Heart left ventricle (tissue), 16 donors: ENCODE measurements at regions not wholly inside any gene's neighbourhood (a gene's known extent, or its start where the extent isn't known, plus 50 kb on each side); places are given as distances from the start of the nearest gene placed in this dataset.

ENCODE experiments used
- ATAC-seq, 4 donors: fragments of 200-7000 bp; cut with Tn5 transposase; one replicate each; pipeline ENCODE4 v1.9.1; 2020 to 2022; ENCODE audit warnings: moderate library complexity in 4 of 4, mild to moderate bottlenecking in 3 of 4, moderate number of reproducible peaks in 1 of 4
- DNase-seq, 5 donors: peaks; one replicate each; pipeline ENCODE4 v3.0.0-alpha.2; 2020
- H3K27ac ChIP-seq, 12 donors: fragments of 200-600 bp; sonication (generic) in 4 of 12; one replicate each; pipeline versions ENCODE4 v1.5.0 to v1.8.0; 2016 to 2022; ENCODE audit warnings: mild to moderate bottlenecking in 2 of 12
- H3K27me3 ChIP-seq, 9 donors: fragments of 200-600 bp; sonication (generic) in 2 of 9; one replicate each; pipeline versions ENCODE4 v1.5.1 to v1.8.0; 2016 to 2022; ENCODE audit warnings: mild to moderate bottlenecking in 3 of 9
- H3K36me3 ChIP-seq, 9 donors: fragments of 200-600 bp; sonication (generic) in 2 of 9; one replicate each; pipeline versions ENCODE4 v1.5.0 to v1.8.0; 2018 to 2022; ENCODE audit warnings: mild to moderate bottlenecking in 2 of 9
- H3K4me1 ChIP-seq, 12 donors: fragments of 200-600 bp; sonication (generic) in 4 of 12; one replicate each; pipeline versions ENCODE4 v1.5.0 to v1.8.0; 2016 to 2022; ENCODE audit warnings: mild to moderate bottlenecking in 3 of 12
- H3K4me3 ChIP-seq, 12 donors: fragments of 200-600 bp; sonication (generic) in 4 of 12; one replicate each; pipeline versions ENCODE4 v1.5.0 to v1.8.0; 2017 to 2022; ENCODE audit warnings: mild to moderate bottlenecking in 9 of 12, moderate library complexity in 4 of 12
- H3K9me3 ChIP-seq, 12 donors: fragments of 200-600 bp; sonication (generic) in 4 of 12; one replicate each; pipeline versions ENCODE4 v1.5.0 to v1.8.0; 2016 to 2022; ENCODE audit warnings: mild to moderate bottlenecking in 1 of 12
- POLR2A ChIP-seq, 2 donors: fragments of 450-650 bp; IDR thresholded peaks; one replicate each; pipeline ENCODE4 v1.6.1; 2017; ENCODE audit warnings: antibody characterized with exemption in 2 of 2, mild to moderate bottlenecking in 2 of 2, moderate library complexity in 2 of 2
- WGBS, 4 donors: extraction: QIAGEN DNeasy Blood & Tissue Kit in 2 of 4; methylation state at CpG; one replicate each; pipeline versions ENCODE4 v1.1.5 to v1.1.7; 2013 to 2018; 5-methylcytosine and 5-hydroxymethylcytosine counted together
- intact Hi-C, 10 donors: fragments of 100-400 bp; cut with DNase I; formaldehyde crosslinking; loops; one replicate each; pipeline versions ENCODE4 v1.11.1 to v1.14.2; 2022
- TF ChIP-seq, protein P1 (sequence below), 12 donors: fragments of 200-600 bp; sonication (generic) in 4 of 12; IDR thresholded peaks; one replicate each; pipeline versions ENCODE4 v1.5.0 to v1.8.0; 2018 to 2022; ENCODE audit warnings: antibody characterized with exemption in 12 of 12, mild to moderate bottlenecking in 5 of 12
- donor health status: ischemic (EF 13 %, LVEDD 7.1; RV severe dilation, severe dysfunction).
- donor health status: healthy with polysubstance abuse.
- donor health status: DM: no; HTN: yes; CAD: no.
- donor health status: DM: no; HTN: no; CAD: no.
- donor health status: ischemic (EF 25% LVEDD 6.9; RV normal size, moderate dysfunction).
- donor health status: ischemic (EF 25% LVEDD 5.7; RV mildly dilated, moderate dysfunction).
- donor health status: healthy.
- donor health status: DM: yes; HTN: yes; CAD: no.
- donor health status: ischemic (EF 35%, LVEDD 5.7; RV mildly dilated, moderate dysfunction).
- donor health status: nonischemic (EF 11% LVEDD 7.7; RV severe dilation, severe dysfunction).
- donor health status: DM: yes; HTN: yes; CAD: no.
- donor health status: PGD.
- donor health status: ischemic (EF 29% LVEDD 5.4; RV normal size, mild dysfunction).
- donor health status: nonischemic (EF 23%, LVEDD 6.1; RV moderate dilation, normal function).

DNA sequence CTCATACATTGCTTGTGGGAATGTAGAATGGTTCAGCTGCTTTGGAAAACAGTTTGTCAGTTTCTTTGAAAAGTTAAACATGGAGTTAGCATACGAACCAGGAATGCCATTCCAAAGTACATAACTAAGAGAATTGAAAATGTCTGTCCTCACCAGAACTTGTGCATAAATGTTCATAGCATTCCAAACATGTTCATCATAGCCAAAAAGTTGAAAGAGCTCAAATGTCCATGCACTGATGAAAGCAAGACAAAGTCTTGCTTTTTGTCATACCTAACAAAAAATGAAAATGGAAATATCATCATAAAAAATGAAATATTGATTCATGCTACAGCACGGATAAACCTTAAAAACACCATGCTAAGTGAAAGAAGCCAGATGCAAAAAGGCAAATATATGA lies 408.8 kb upstream of the UBE2E3 start:
- ATAC-seq = no peak
- no peaks in the 10 kb centered on the region for H3K4me1 ChIP-seq
- H3K36me3 ChIP-seq = no peaks in the 10 kb centered on the region
- H3K9me3 ChIP-seq = no peaks in the 10 kb centered on the region
- TF ChIP-seq, protein P1, sequence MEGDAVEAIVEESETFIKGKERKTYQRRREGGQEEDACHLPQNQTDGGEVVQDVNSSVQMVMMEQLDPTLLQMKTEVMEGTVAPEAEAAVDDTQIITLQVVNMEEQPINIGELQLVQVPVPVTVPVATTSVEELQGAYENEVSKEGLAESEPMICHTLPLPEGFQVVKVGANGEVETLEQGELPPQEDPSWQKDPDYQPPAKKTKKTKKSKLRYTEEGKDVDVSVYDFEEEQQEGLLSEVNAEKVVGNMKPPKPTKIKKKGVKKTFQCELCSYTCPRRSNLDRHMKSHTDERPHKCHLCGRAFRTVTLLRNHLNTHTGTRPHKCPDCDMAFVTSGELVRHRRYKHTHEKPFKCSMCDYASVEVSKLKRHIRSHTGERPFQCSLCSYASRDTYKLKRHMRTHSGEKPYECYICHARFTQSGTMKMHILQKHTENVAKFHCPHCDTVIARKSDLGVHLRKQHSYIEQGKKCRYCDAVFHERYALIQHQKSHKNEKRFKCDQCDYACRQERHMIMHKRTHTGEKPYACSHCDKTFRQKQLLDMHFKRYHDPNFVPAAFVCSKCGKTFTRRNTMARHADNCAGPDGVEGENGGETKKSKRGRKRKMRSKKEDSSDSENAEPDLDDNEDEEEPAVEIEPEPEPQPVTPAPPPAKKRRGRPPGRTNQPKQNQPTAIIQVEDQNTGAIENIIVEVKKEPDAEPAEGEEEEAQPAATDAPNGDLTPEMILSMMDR (IDR thresholded peaks at IDR 0.05) = no peak
- no peak for TF ChIP-seq POLR2A (IDR thresholded peaks at IDR 0.05)
- WGBS, 4 donors = 43 to 52% (median 50%) methylated on average over 2 of the region's 2 CpGs
- no peak for DNase-seq
- intact Hi-C loops = no loop called here
- no peak overlapping the region for H3K27ac ChIP-seq
- no peak overlapping the region for H3K4me3 ChIP-seq
- no peaks in the 10 kb centered on the region for H3K27me3 ChIP-seq

DNA sequence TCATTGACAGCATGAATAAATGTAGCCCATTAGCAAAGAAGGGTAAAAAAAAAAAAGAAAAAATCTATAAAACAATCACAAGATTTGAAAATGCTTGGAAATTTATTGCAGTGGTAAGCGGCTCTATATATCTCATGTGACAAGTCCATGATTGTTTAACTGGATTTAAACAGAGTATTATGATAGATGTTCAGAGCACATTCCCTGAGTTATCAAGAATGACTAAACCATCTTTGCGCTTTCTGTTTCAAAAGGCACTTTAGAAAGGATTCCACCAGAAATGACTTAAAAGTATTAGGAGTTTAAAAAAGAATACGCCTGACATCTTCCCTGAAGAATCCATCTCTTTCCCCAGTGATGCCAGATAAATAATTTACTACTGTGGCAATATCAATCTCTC lies 409.5 kb upstream of the UBE2E3 start:
- DNase-seq = no peak
- Histone ChIP-seq H3K4me3 (no peak overlapping the region), H3K27ac (no peak overlapping the region), H3K4me1 (no peaks in the 10 kb centered on the region), H3K36me3 (no peaks in the 10 kb centered on the region), H3K27me3 (no peaks in the 10 kb centered on the region), H3K9me3 (no peaks in the 10 kb centered on the region)
- intact Hi-C loops = no loop called here
- TF ChIP-seq POLR2A (IDR thresholded peaks at IDR 0.05) = no peak
- TF ChIP-seq, protein P1 (IDR thresholded peaks at IDR 0.05) = no peak
- no peak for ATAC-seq
- 81 to 89% (median 83%) methylated on average over 3 of the region's 3 CpGs for WGBS, 4 donors

DNA sequence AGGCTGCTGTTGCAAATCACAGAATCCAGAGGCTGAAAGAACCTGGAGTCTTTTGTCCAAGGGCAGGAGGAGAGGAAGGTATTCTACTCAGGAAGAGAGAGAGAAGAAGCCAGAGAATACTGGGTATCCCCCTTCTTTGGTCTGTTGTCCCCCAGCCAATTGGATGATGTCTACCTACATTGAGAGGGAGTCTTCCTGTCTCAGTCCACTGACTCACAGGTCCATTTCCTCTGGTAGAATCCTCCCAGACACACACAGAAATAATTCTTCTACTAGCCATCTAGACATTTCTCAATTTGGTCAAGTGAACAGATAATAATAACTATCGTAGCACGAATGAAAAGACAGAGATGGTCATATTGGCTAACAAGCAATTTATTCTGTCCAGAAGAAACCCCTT lies 416.4 kb upstream of the UBE2E3 start:
- ATAC-seq (no peak), DNase-seq (no peak)
- intact Hi-C loops = no loop called here
- Histone ChIP-seq H3K27me3 (no peaks in the 10 kb centered on the region), H3K9me3 (no peaks in the 10 kb centered on the region), H3K27ac (no peak overlapping the region), H3K4me1 (no peaks in the 10 kb centered on the region), H3K36me3 (no peaks in the 10 kb centered on the region), H3K4me3 (no peak overlapping the region)
- 91 to 95% (median 94%) methylated on average over 2 of the region's 2 CpGs for WGBS, 4 donors
- TF ChIP-seq, protein P1 (IDR thresholded peaks at IDR 0.05) = no peak
- no peak for TF ChIP-seq POLR2A (IDR thresholded peaks at IDR 0.05)

DNA sequence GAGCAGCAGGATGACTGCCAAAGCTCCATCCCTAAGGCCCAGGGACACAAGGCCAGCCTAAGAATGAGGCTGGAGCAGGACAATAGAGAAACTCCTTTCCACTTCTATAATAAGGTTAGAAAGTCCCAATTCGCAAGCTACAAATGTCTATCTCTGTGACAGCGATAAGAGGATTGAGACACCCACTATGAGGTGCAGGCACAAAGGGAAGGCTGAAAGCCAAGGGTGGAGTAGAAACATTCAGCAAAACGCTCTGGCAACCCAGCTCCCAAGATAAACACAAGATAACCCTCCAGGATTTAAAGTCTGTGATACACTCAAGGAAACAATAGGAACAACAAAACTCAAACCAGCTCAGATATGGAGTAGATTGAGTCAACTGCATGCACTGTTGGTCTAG lies 418.0 kb upstream of the UBE2E3 start:
- ATAC-seq = peak in 1 of 4 donors; percentile 34
- intact Hi-C loops = no loop called here
- 40 to 55% (median 52%) methylated on average over 3 of the region's 3 CpGs for WGBS, 4 donors
- no peak for TF ChIP-seq POLR2A (IDR thresholded peaks at IDR 0.05)
- TF ChIP-seq, protein P1 (IDR thresholded peaks at IDR 0.05) = no peak
- Histone ChIP-seq H3K36me3 (no peaks in the 10 kb centered on the region), H3K9me3 (no peaks in the 10 kb centered on the region), H3K4me3 (no peak overlapping the region), H3K27ac (no peak overlapping the region), H3K4me1 (no peaks in the 10 kb centered on the region), H3K27me3 (no peaks in the 10 kb centered on the region)
- DNase-seq = no peak
